Gastrocnemius medialis (tissue), 4 donors: ENCODE measurements at regions not wholly inside any gene's neighbourhood (a gene's known extent, or its start where the extent isn't known, plus 50 kb on each side); places are given as distances from the start of the nearest gene placed in this dataset.

ENCODE experiments used
- ATAC-seq, 2 donors: fragments of 150-250 bp; one replicate each; pipeline ENCODE4 v1.9.1; 2016
- DNase-seq, 2 donors: peaks; one replicate each; pipeline ENCODE4 v3.0.0-alpha.2; 2019
- H3K27ac ChIP-seq, 4 donors: fragments of 200-600 bp; sonication (generic); 1 replicate in 1 of 4; 2 replicates in 3 of 4; pipeline ENCODE4 v1.5.1; 2016 to 2018; ENCODE audit warnings: mild to moderate bottlenecking in 2 of 4, moderate library complexity in 1 of 4
- H3K27me3 ChIP-seq, 3 donors: fragments of 200-600 bp; sonication (generic) in 2 of 3; 1 replicate in 1 of 3; 2 replicates in 2 of 3; pipeline versions ENCODE4 v1.5.1 to v1.6.0; 2016 to 2019; ENCODE audit warnings: mild to moderate bottlenecking in 1 of 3, moderate library complexity in 1 of 3
- H3K36me3 ChIP-seq, 2 donors: fragments of 200-600 bp; sonication (generic) in 1 of 2; one replicate each; pipeline ENCODE4 v1.5.1; 2017 to 2018
- H3K4me1 ChIP-seq, 2 donors: fragments of 200-600 bp; sonication (generic) in 1 of 2; one replicate each; pipeline ENCODE4 v1.5.1; 2016 to 2017; ENCODE audit warnings: mild to moderate bottlenecking in 2 of 2
- H3K4me3 ChIP-seq, 4 donors: fragments of 200-600 bp; sonication (generic) in 3 of 4; 1 replicate in 1 of 4; 2 replicates in 3 of 4; pipeline ENCODE4 v1.5.1; 2016 to 2019; ENCODE audit warnings: mild to moderate bottlenecking in 2 of 4
- H3K9me3 ChIP-seq, 3 donors: fragments of 200-600 bp; sonication (generic) in 2 of 3; 1 replicate in 1 of 3; 2 replicates in 2 of 3; pipeline ENCODE4 v1.5.1; 2016 to 2019
- POLR2A ChIP-seq, 2 donors: fragments of 450-650 bp; IDR thresholded peaks; one replicate each; pipeline ENCODE4 v1.6.1; 2017; ENCODE audit warnings: antibody characterized with exemption in 2 of 2, mild to moderate bottlenecking in 2 of 2, moderate library complexity in 2 of 2
- in situ Hi-C, 4 donors: fragments of 200-750 bp; cut with MboI; loops; one replicate each; pipeline versions ENCODE4 v1.15.0 to v1.8.0; 2017; ENCODE audit warnings: low sequenced_read_pairs in 4 of 4
- intact Hi-C: fragments of 100-400 bp; cut with DNase I; formaldehyde crosslinking; loops from one replicate; pipeline ENCODE4 v1.15.1; 2023; ENCODE audit warnings: low total_unique reads
- TF ChIP-seq, protein P1 (sequence below), 5 experiments: fragments of 450-650 bp in 3 of 5; fragments of 200-600 bp in 2 of 5; sonication (generic) in 2 of 5; IDR thresholded peaks in 4 of 5; conservative IDR thresholded peaks in 1 of 5; 1 replicate in 4 of 5; 2 replicates in 1 of 5; pipeline ENCODE4 v1.5.1; 2016 to 2019; ENCODE audit warnings: antibody characterized with exemption in 5 of 5, mild to moderate bottlenecking in 3 of 5, moderate library complexity in 3 of 5

DNA sequence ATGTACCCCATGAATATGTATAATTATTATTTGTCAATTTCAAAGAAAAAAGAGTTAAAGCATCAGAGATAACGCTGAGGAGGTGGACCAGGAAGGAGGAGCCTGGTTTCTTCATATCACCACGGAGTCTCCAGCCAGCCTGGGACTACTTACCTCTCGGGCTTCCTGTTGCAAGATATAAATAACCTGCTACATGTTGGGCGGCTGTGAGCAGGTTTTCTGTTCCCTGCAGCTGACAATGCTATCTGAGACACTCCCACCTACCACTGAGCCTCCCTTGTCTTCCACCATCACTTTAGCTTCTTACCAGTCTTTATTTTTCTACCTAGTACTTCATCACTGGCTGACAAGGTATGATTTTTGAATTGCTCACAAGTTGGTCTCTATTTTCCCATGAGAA is 102.7 kb upstream of the CPEB4 start:
- H3K9me3 ChIP-seq = no peaks in the 10 kb centered on the region
- ATAC-seq (no peak), DNase-seq (no peak)
- H3K27ac ChIP-seq = no peak overlapping the region
- H3K4me3 ChIP-seq = no peak overlapping the region
- no peaks in the 10 kb centered on the region for H3K36me3 ChIP-seq
- H3K4me1 ChIP-seq = peaks cover 9 to 26% of the 10 kb centered on the region in 2 donors
- TF ChIP-seq POLR2A (IDR thresholded peaks at IDR 0.05) = no peak
- TF ChIP-seq, protein P1, sequence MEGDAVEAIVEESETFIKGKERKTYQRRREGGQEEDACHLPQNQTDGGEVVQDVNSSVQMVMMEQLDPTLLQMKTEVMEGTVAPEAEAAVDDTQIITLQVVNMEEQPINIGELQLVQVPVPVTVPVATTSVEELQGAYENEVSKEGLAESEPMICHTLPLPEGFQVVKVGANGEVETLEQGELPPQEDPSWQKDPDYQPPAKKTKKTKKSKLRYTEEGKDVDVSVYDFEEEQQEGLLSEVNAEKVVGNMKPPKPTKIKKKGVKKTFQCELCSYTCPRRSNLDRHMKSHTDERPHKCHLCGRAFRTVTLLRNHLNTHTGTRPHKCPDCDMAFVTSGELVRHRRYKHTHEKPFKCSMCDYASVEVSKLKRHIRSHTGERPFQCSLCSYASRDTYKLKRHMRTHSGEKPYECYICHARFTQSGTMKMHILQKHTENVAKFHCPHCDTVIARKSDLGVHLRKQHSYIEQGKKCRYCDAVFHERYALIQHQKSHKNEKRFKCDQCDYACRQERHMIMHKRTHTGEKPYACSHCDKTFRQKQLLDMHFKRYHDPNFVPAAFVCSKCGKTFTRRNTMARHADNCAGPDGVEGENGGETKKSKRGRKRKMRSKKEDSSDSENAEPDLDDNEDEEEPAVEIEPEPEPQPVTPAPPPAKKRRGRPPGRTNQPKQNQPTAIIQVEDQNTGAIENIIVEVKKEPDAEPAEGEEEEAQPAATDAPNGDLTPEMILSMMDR (IDR thresholded peaks at IDR 0.05 in 4 of 5, conservative IDR thresholded peaks at IDR 0.05 in 1 of 5) = no peak
- H3K27me3 ChIP-seq = no peaks in the 10 kb centered on the region
- in situ Hi-C loops (no loop called here), intact Hi-C loops (no loop called here)

DNA sequence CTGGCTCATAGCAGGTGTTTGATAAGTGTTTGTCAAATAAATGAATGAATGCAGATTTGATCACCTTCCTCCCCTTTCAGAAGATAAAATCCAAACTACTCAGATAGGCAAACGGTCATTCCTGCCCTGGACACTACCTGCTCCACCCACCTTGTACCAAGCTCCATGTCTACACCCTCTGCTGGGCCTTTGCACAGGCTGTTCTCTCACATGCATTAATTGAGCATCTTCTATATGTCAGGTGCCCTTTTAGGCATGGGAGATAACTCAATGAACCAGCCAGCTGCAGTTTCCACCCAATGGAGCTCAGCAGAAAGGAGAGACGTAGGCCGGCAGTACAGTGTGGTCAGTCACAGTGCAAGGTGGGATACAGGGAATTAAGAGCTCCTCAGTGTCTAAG is 102.3 kb upstream of the CPEB4 start:
- in situ Hi-C loops = no loop called here
- Histone ChIP-seq H3K27me3 (no peaks in the 10 kb centered on the region), H3K27ac (no peak overlapping the region), H3K9me3 (no peaks in the 10 kb centered on the region), H3K4me3 (no peak overlapping the region), H3K36me3 (no peaks in the 10 kb centered on the region), H3K4me1 (peaks cover 9 to 26% of the 10 kb centered on the region in 2 donors)
- ATAC-seq (no peak), DNase-seq (no peak)
- intact Hi-C loops = no loop called here
- TF ChIP-seq POLR2A (IDR thresholded peaks at IDR 0.05) = no peak
- TF ChIP-seq, protein P1 (IDR thresholded peaks at IDR 0.05 in 4 of 5, conservative IDR thresholded peaks at IDR 0.05 in 1 of 5) = no peak

DNA sequence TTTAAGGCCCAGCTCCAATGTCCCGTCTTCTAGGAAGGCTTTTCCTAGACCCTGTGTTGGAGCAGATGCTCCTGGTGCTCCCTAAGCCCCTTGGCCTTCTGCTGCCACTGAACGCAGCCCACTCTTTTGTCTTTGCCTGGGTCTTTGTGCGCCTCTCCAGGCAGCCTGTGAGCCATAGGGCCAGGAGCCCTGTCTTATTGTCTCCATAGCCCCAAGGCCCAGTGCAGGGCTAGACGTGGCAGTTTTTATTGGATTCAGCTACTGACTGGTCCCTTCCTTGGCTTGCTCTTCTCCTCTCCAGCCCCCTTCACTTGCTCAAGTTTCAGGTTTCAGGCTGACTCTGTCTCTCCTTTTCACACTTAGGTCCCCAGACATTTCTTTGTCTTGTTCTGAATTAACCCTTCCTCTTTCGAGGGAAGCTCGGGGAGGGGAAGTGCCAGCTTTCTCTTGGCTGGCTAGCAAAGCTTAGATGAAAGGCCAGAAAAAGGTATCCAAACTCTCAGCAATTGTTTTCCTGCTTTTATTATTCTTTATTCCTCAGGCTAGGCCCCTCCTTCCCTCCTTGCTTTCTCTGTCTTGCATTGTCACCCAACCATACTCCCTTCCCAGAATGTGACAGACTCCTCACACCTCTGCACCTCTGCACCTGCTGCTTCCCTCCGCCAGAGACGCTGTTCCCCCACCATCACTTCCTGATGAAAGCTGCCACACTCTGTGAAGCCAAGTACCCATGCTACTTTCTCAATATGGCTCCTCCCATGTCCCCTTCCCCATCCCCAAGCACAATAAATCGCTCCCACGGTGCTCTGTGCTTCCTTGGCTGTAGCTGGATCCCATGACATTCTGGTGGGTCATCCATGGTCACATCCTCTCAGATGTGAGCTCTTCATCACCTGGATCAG is 101.6 kb upstream of the CPEB4 start:
- intact Hi-C loops (no loop called here), in situ Hi-C loops (no loop called here)
- Histone ChIP-seq H3K27ac (peak overlapping the region in 1 of 4 donors; percentile 4), H3K9me3 (no peaks in the 10 kb centered on the region), H3K4me1 (peaks cover 3 to 20% of the 10 kb centered on the region in 2 donors), H3K36me3 (no peaks in the 10 kb centered on the region), H3K4me3 (no peak overlapping the region), H3K27me3 (no peaks in the 10 kb centered on the region)
- ATAC-seq (no peak), DNase-seq (no peak)
- TF ChIP-seq POLR2A (IDR thresholded peaks at IDR 0.05) = no peak
- TF ChIP-seq, protein P1 (IDR thresholded peaks at IDR 0.05 in 4 of 5, conservative IDR thresholded peaks at IDR 0.05 in 1 of 5) = no peak

GRCh38 chr5:173789031-173789920 is 98.9 kb upstream of the CPEB4 start:
- ATAC-seq (peak; percentile 45 to 69), DNase-seq (peak in 1 of 2 donors; percentile 54)
- Histone ChIP-seq H3K27me3 (no peaks in the 10 kb centered on the region), H3K4me1 (no peaks in the 10 kb centered on the region), H3K4me3 (no peak overlapping the region), H3K27ac (peak overlapping the region in 1 of 4 donors; percentile 23), H3K9me3 (no peaks in the 10 kb centered on the region), H3K36me3 (no peaks in the 10 kb centered on the region)
- no peak for TF ChIP-seq POLR2A (IDR thresholded peaks at IDR 0.05)
- TF ChIP-seq, protein P1 (IDR thresholded peaks at IDR 0.05 in 4 of 5, conservative IDR thresholded peaks at IDR 0.05 in 1 of 5) = no peak
- in situ Hi-C loops = no loop called here
- intact Hi-C loops = no loop called here
